ENCODE measurements at regions not wholly inside any gene's neighbourhood (a gene's known extent, or its start where the extent isn't known, plus 50 kb on each side); places are given as distances from the start of the nearest gene placed in this dataset.

DNA sequence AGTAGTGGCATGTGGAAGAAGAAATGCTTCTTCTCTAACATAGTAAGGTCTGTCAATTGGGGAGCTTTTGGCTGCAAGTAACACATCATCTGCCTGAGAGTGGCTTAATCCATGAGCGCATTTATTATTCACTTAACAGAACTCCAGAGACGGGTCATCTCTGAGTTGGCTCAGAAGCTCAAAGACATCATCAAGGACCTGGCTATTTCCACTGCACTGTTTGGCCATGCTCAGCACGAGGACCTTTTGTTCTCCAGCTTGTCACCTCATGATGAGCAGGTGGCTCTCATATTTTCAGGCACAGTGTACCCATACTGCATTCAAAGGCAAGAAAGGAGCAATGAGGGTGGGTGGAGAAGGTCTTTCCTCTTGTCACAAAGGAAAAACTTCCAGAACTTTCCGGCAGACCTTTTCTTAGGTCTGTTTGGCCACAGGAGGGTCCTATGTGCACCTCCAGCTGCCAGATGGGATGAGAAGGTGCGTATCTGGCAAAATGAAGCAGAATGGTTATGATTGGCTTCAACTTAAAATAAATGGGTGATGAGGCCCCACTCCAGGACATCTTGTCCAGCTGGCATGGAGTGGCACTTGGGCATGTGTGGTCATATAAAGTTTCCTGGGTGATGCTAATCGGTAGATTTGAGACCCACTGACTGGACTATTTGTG is 55.6 kb upstream of the SHH start:
- no peaks in the 10 kb centered on the region for H3K9me2 ChIP-seq (ENCODE audit: insufficient read depth)
- H2AFZ ChIP-seq: no peak overlapping the region
- no peak overlapping the region for H3K4me2 ChIP-seq
- H3K27me3 ChIP-seq (ENCODE audit: insufficient read depth): no peaks in the 10 kb centered on the region
- Mint-ChIP-seq H3K4me3 (no peak overlapping the region), H3K27me3 (ENCODE audit: insufficient read depth, low read depth, poor library complexity) (peaks cover 5% of the 10 kb centered on the region), H3K27ac (no peak overlapping the region), H3K4me1 (no peaks in the 10 kb centered on the region), H3K36me3 (ENCODE audit: low read depth) (no peaks in the 10 kb centered on the region), H3K9me3 (peaks cover 6% of the 10 kb centered on the region; the same call in 2 of the 3 replicates)
- no peaks in the 10 kb centered on the region for H3K79me2 ChIP-seq (replicated peaks; ENCODE audit: insufficient read depth)
- TF ChIP-seq STAT1 (IDR thresholded peaks at IDR 0.05; ENCODE audit: unreplicated experiment) (no peak), NANOG (IDR thresholded peaks at IDR 0.05; ENCODE audit: borderline replicate concordance) (no peak), ZNF114 (CRISPR knock-in tag; IDR thresholded peaks at IDR 0.05) (no peak), EZH2 (IDR thresholded peaks at IDR 0.05; ENCODE audit: low read depth, unreplicated experiment) (no peak), POLR2AphosphoS5 (IDR thresholded peaks at IDR 0.05; ENCODE audit: low read depth) (no peak), EZH2phosphoT487 (IDR thresholded peaks at IDR 0.05; ENCODE audit: unreplicated experiment) (no peak), JUNB (IDR thresholded peaks at IDR 0.05; ENCODE audit: unreplicated experiment) (no peak), ZNF331 (CRISPR knock-in tag; IDR thresholded peaks at IDR 0.05; ENCODE audit: low read depth) (no peak), CREB1 (CRISPR knock-in tag; IDR thresholded peaks at IDR 0.05; ENCODE audit: low read depth) (no peak)
- TF ChIP-seq, protein P1, sequence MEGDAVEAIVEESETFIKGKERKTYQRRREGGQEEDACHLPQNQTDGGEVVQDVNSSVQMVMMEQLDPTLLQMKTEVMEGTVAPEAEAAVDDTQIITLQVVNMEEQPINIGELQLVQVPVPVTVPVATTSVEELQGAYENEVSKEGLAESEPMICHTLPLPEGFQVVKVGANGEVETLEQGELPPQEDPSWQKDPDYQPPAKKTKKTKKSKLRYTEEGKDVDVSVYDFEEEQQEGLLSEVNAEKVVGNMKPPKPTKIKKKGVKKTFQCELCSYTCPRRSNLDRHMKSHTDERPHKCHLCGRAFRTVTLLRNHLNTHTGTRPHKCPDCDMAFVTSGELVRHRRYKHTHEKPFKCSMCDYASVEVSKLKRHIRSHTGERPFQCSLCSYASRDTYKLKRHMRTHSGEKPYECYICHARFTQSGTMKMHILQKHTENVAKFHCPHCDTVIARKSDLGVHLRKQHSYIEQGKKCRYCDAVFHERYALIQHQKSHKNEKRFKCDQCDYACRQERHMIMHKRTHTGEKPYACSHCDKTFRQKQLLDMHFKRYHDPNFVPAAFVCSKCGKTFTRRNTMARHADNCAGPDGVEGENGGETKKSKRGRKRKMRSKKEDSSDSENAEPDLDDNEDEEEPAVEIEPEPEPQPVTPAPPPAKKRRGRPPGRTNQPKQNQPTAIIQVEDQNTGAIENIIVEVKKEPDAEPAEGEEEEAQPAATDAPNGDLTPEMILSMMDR (conservative IDR thresholded peaks at IDR 0.05; ENCODE audit: low read depth in 2 of 2): no peak
- TF ChIP-seq, protein P2, sequence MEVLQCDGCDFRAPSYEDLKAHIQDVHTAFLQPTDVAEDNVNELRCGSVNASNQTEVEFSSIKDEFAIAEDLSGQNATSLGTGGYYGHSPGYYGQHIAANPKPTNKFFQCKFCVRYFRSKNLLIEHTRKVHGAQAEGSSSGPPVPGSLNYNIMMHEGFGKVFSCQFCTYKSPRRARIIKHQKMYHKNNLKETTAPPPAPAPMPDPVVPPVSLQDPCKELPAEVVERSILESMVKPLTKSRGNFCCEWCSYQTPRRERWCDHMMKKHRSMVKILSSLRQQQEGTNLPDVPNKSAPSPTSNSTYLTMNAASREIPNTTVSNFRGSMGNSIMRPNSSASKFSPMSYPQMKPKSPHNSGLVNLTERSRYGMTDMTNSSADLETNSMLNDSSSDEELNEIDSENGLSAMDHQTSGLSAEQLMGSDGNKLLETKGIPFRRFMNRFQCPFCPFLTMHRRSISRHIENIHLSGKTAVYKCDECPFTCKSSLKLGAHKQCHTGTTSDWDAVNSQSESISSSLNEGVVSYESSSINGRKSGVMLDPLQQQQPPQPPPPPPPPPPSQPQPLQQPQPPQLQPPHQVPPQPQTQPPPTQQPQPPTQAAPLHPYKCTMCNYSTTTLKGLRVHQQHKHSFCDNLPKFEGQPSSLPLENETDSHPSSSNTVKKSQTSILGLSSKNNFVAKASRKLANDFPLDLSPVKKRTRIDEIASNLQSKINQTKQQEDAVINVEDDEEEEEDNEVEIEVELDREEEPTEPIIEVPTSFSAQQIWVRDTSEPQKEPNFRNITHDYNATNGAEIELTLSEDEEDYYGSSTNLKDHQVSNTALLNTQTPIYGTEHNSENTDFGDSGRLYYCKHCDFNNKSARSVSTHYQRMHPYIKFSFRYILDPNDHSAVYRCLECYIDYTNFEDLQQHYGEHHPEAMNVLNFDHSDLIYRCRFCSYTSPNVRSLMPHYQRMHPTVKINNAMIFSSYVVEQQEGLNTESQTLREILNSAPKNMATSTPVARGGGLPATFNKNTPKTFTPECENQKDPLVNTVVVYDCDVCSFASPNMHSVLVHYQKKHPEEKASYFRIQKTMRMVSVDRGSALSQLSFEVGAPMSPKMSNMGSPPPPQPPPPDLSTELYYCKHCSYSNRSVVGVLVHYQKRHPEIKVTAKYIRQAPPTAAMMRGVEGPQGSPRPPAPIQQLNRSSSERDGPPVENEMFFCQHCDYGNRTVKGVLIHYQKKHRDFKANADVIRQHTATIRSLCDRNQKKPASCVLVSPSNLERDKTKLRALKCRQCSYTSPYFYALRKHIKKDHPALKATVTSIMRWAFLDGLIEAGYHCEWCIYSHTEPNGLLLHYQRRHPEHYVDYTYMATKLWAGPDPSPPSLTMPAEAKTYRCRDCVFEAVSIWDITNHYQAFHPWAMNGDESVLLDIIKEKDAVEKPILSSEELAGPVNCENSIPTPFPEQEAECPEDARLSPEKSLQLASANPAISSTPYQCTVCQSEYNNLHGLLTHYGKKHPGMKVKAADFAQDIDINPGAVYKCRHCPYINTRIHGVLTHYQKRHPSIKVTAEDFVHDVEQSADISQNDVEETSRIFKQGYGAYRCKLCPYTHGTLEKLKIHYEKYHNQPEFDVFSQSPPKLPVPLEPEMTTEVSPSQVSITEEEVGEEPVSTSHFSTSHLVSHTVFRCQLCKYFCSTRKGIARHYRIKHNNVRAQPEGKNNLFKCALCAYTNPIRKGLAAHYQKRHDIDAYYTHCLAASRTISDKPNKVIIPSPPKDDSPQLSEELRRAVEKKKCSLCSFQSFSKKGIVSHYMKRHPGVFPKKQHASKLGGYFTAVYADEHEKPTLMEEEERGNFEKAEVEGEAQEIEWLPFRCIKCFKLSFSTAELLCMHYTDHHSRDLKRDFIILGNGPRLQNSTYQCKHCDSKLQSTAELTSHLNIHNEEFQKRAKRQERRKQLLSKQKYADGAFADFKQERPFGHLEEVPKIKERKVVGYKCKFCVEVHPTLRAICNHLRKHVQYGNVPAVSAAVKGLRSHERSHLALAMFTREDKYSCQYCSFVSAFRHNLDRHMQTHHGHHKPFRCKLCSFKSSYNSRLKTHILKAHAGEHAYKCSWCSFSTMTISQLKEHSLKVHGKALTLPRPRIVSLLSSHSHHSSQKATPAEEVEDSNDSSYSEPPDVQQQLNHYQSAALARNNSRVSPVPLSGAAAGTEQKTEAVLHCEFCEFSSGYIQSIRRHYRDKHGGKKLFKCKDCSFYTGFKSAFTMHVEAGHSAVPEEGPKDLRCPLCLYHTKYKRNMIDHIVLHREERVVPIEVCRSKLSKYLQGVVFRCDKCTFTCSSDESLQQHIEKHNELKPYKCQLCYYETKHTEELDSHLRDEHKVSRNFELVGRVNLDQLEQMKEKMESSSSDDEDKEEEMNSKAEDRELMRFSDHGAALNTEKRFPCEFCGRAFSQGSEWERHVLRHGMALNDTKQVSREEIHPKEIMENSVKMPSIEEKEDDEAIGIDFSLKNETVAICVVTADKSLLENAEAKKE (CRISPR knock-in tag; IDR thresholded peaks at IDR 0.05): no peak
- TF ChIP-seq, protein P3, sequence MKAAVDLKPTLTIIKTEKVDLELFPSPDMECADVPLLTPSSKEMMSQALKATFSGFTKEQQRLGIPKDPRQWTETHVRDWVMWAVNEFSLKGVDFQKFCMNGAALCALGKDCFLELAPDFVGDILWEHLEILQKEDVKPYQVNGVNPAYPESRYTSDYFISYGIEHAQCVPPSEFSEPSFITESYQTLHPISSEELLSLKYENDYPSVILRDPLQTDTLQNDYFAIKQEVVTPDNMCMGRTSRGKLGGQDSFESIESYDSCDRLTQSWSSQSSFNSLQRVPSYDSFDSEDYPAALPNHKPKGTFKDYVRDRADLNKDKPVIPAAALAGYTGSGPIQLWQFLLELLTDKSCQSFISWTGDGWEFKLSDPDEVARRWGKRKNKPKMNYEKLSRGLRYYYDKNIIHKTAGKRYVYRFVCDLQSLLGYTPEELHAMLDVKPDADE (IDR thresholded peaks at IDR 0.05): no peak
- TF ChIP-seq, protein P4, sequence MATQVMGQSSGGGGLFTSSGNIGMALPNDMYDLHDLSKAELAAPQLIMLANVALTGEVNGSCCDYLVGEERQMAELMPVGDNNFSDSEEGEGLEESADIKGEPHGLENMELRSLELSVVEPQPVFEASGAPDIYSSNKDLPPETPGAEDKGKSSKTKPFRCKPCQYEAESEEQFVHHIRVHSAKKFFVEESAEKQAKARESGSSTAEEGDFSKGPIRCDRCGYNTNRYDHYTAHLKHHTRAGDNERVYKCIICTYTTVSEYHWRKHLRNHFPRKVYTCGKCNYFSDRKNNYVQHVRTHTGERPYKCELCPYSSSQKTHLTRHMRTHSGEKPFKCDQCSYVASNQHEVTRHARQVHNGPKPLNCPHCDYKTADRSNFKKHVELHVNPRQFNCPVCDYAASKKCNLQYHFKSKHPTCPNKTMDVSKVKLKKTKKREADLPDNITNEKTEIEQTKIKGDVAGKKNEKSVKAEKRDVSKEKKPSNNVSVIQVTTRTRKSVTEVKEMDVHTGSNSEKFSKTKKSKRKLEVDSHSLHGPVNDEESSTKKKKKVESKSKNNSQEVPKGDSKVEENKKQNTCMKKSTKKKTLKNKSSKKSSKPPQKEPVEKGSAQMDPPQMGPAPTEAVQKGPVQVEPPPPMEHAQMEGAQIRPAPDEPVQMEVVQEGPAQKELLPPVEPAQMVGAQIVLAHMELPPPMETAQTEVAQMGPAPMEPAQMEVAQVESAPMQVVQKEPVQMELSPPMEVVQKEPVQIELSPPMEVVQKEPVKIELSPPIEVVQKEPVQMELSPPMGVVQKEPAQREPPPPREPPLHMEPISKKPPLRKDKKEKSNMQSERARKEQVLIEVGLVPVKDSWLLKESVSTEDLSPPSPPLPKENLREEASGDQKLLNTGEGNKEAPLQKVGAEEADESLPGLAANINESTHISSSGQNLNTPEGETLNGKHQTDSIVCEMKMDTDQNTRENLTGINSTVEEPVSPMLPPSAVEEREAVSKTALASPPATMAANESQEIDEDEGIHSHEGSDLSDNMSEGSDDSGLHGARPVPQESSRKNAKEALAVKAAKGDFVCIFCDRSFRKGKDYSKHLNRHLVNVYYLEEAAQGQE (IDR thresholded peaks at IDR 0.05; ENCODE audit: unreplicated experiment): no peak
- no peaks in the 10 kb centered on the region; the same call in 1 of the 2 replicates for H3K36me3 ChIP-seq (ENCODE audit: insufficient read depth)
- H3F3A ChIP-seq (replicated peaks; ENCODE audit: low read depth): no peaks in the 10 kb centered on the region
- no peaks in the 10 kb centered on the region for H3K4me1 ChIP-seq (ENCODE audit: insufficient read depth)
- ATAC-seq: no peak
- no peak for DNase-seq (ENCODE audit: low spot score)
- no peak overlapping the region for H3K27ac ChIP-seq (ENCODE audit: low read depth)
- no peak overlapping the region for H3K4me3 ChIP-seq
- H4K20me1 ChIP-seq (replicated peaks; ENCODE audit: insufficient read depth): no peaks in the 10 kb centered on the region

Data from GM23338 (cell line).